Tibial nerve (tissue), 3 donors: ENCODE measurements at regions not wholly inside any gene's neighbourhood (a gene's known extent, or its start where the extent isn't known, plus 50 kb on each side); places are given as distances from the start of the nearest gene placed in this dataset.

Source experiments
- CTCF ChIP-seq, 5 experiments: fragments of 200-600 bp in 3 of 5; fragments of 450-650 bp in 2 of 5; sonication (generic) in 3 of 5; IDR thresholded peaks; one replicate each; pipeline ENCODE4 v1.5.1; 2016 to 2019; ENCODE audit warnings: antibody characterized with exemption in 5 of 5, mild to moderate bottlenecking in 3 of 5, moderate library complexity in 2 of 5
- POLR2A ChIP-seq, 2 donors: fragments of 450-650 bp; IDR thresholded peaks; one replicate each; pipeline ENCODE4 v1.6.1; 2017; ENCODE audit warnings: antibody characterized with exemption in 2 of 2, mild to moderate bottlenecking in 2 of 2, moderate library complexity in 2 of 2

DNA sequence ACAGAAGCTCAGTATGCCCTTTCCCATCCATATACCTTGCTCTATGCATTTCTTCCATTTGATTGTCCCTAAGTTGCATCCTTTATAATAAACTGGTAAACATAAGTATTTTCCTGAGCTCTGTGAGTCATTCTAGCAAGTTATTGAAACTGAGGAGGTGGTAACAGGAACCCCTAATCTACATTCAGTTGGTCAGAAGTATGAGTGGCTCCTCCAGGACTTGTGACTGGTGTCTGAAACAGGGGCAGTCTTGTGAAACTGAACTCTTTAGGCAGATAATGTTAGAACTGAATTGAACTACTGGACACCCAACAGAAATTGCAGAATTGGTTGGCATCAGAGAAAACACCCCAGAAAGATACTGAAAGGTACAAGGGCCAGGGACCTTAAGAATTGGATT, 133.1 kb upstream of the POU5F2 start:
- no peak for TF ChIP-seq POLR2A (IDR thresholded peaks at IDR 0.05)
- no peak for TF ChIP-seq CTCF (IDR thresholded peaks at IDR 0.05)
